MCF 10A (cell line): ENCODE measurements at regions not wholly inside any gene's neighbourhood (a gene's known extent, or its start where the extent isn't known, plus 50 kb on each side); places are given as distances from the start of the nearest gene placed in this dataset.

Experiments used
- BruUV-seq: library from RNA; stranded (reverse); fragments of 400-500 nt; replicated peaks from 2 replicates; lab custom pipeline; 2021; lab: Mats Ljungman, UMichigan
- CTCF ChIA-PET: fragments of 300-600 bp; sonication (Branson Sonifier 250); formaldehyde crosslinking; extraction: SDS; loops from one replicate; lab custom pipeline; 2021; ENCODE audit warnings: antibody characterized with exemption, inconsistent platforms; lab: Yijun Ruan, JAX
- POLR2A ChIA-PET: fragments of 300-600, 350-650 bp; sonication (Branson Sonifier 250); formaldehyde crosslinking; extraction: SDS; loops from one replicate; lab custom pipeline; 2020; ENCODE audit warnings: antibody characterized with exemption, inconsistent platforms; lab: Yijun Ruan, JAX
- DNase-seq: peaks from one replicate; pipeline ENCODE4 v3.0.0-alpha.2; 2018; ENCODE audit not compliant: unreplicated experiment
- H3K27ac Mint-ChIP-seq: one replicate; pipeline ENCODE4 v1.8.0; 2022; ENCODE audit warnings: mild to moderate bottlenecking, low read depth, mixed read lengths; ENCODE audit not compliant: unreplicated experiment
- H3K27me3 Mint-ChIP-seq: one replicate; pipeline ENCODE4 v1.8.0; 2022; ENCODE audit warnings: mixed read lengths; ENCODE audit not compliant: insufficient read depth, unreplicated experiment
- H3K36me3 Mint-ChIP-seq: one replicate; pipeline ENCODE4 v1.8.0; 2022; ENCODE audit warnings: mild to moderate bottlenecking, moderate library complexity, mixed read lengths; ENCODE audit not compliant: insufficient read depth, unreplicated experiment
- H3K4me1 Mint-ChIP-seq: one replicate; pipeline ENCODE4 v1.8.0; 2022; ENCODE audit warnings: mixed read lengths; ENCODE audit not compliant: insufficient read depth, unreplicated experiment
- H3K4me3 Mint-ChIP-seq: one replicate; pipeline ENCODE4 v1.8.0; 2022; ENCODE audit warnings: mild to moderate bottlenecking, moderate library complexity, mixed read lengths; ENCODE audit not compliant: unreplicated experiment
- H3K9me3 Mint-ChIP-seq: one replicate; pipeline ENCODE4 v1.8.0; 2022; ENCODE audit warnings: mixed read lengths; ENCODE audit not compliant: unreplicated experiment
- CTCF ChIP-seq: fragments of 200-600 bp; IDR thresholded peaks from one replicate; pipeline ENCODE4 v1.8.0; 2022; ENCODE audit warnings: antibody characterized with exemption, mild to moderate bottlenecking; ENCODE audit not compliant: unreplicated experiment
- intact Hi-C: fragments of 100-400 bp; cut with micrococcal nuclease; formaldehyde crosslinking; loops from 2 replicates; pipeline ENCODE4 v1.14.1; 2022

DNA sequence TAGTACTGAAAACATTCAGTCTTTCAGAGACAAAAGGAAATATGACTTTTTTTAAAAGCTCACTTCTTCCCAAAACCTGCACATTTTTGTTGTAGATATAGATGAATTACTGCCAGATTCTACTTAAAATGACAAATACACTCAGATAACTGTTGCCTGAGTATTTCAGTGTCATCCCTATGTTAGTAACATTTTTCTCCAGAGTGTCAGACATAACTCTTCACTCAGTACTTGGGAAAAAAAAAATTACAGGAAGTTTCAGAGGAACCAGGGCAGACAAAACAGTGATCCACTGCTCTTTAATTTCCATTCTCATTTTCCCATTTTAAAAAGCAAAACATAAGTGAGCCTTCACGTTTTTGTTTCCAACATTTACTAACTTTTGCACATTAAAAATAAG, 79.3 kb upstream of the ITGA1 start:
- no peak for TF ChIP-seq CTCF
- Mint-ChIP-seq H3K4me1 (no peaks in the 10 kb centered on the region), H3K9me3 (no peaks in the 10 kb centered on the region), H3K27me3 (no peaks in the 10 kb centered on the region), H3K27ac (no peak overlapping the region), H3K4me3 (no peak overlapping the region), H3K36me3 (no peaks in the 10 kb centered on the region)
- no TSS peak for BruUV-seq
- DNase-seq = no peak
- intact Hi-C loops = no loop called here
- CTCF ChIA-PET = no interaction called here
- POLR2A ChIA-PET = no interaction called here

- Mint-ChIP-seq H3K27ac (no peak overlapping the region), H3K4me1 (no peaks in the 10 kb centered on the region), H3K4me3 (no peak overlapping the region), H3K27me3 (no peaks in the 10 kb centered on the region), H3K36me3 (no peaks in the 10 kb centered on the region), H3K9me3 (no peaks in the 10 kb centered on the region)
- DNase-seq = no peak
- BruUV-seq = no TSS peak
- intact Hi-C loops = no loop called here
- no peak for TF ChIP-seq CTCF
- ChIA-PET CTCF (interaction anchor here (0.6 kb wide), 1 partner anchor 44 kb away, joined by 3 read pairs; no protein-coding TSS in a partner anchor), POLR2A (no interaction called here)
These were observed 78.4 kb upstream of the ITGA1 start for GRCh38 chr5:52709167-52709925.

GRCh38 chr5:52710310-52710971, 77.3 kb upstream of the ITGA1 start:
- no peaks in the 10 kb centered on the region for H3K4me1 Mint-ChIP-seq
- POLR2A ChIA-PET = no interaction called here
- no peak for DNase-seq
- no peak overlapping the region for H3K27ac Mint-ChIP-seq
- BruUV-seq = no TSS peak
- no peak overlapping the region for H3K4me3 Mint-ChIP-seq
- H3K9me3 Mint-ChIP-seq = no peaks in the 10 kb centered on the region
- no peaks in the 10 kb centered on the region for H3K36me3 Mint-ChIP-seq
- CTCF ChIA-PET = no interaction called here
- no peaks in the 10 kb centered on the region for H3K27me3 Mint-ChIP-seq
- intact Hi-C loops = no loop called here
- TF ChIP-seq CTCF = no peak

- H3K4me3 Mint-ChIP-seq = no peak overlapping the region
- no peaks in the 10 kb centered on the region for H3K27me3 Mint-ChIP-seq
- no peak for TF ChIP-seq CTCF
- ChIA-PET CTCF (no interaction called here), POLR2A (no interaction called here)
- DNase-seq = no peak
- no TSS peak for BruUV-seq
- no peaks in the 10 kb centered on the region for H3K4me1 Mint-ChIP-seq
- no peaks in the 10 kb centered on the region for H3K9me3 Mint-ChIP-seq
- no peak overlapping the region for H3K27ac Mint-ChIP-seq
- H3K36me3 Mint-ChIP-seq = no peaks in the 10 kb centered on the region
- intact Hi-C loops = no loop called here
These were observed 76.6 kb upstream of the ITGA1 start for GRCh38 chr5:52710972-52711596.
